KMS-11 (cell line): ENCODE measurements at regions not wholly inside any gene's neighbourhood (a gene's known extent, or its start where the extent isn't known, plus 50 kb on each side); places are given as distances from the start of the nearest gene placed in this dataset.

Experiments used
- H2AFZ ChIP-seq: fragments of 200-600 bp; sonication (generic); 2 replicates; pipeline ENCODE4 v1.6.1; 2016; ENCODE audit warnings: antibody characterized with exemption, mixed run types, low read depth
- H3K27ac ChIP-seq: fragments of 200-600 bp; sonication (generic); 2 replicates; pipeline ENCODE4 v1.6.1; 2016; ENCODE audit warnings: mild to moderate bottlenecking, mixed run types
- H3K27me3 ChIP-seq: fragments of 200-600 bp; sonication (generic); 2 replicates; pipeline ENCODE4 v1.6.1; 2017; ENCODE audit warnings: mild to moderate bottlenecking, low read depth, mixed run types, moderate library complexity; ENCODE audit not compliant: insufficient read depth
- H3K36me3 ChIP-seq: fragments of 200-600 bp; sonication (generic); 2 replicates; pipeline ENCODE4 v1.6.1; 2017; ENCODE audit warnings: mild to moderate bottlenecking, mixed run types; ENCODE audit not compliant: insufficient read depth
- H3K4me1 ChIP-seq: fragments of 200-600 bp; sonication (generic); 2 replicates; pipeline ENCODE4 v1.6.1; 2016; ENCODE audit warnings: mild to moderate bottlenecking, low read depth, mixed run types; ENCODE audit not compliant: poor library complexity, severe bottlenecking
- H3K4me2 ChIP-seq: fragments of 200-600 bp; sonication (generic); 2 replicates; pipeline ENCODE4 v1.7.0; 2016; ENCODE audit warnings: mild to moderate bottlenecking, mixed run types
- H3K4me3 ChIP-seq: fragments of 200-600 bp; sonication (generic); IDR thresholded peaks from 2 replicates; pipeline ENCODE4 v1.6.1; 2017; ENCODE audit warnings: low read depth, low read length, mixed read lengths; ENCODE audit not compliant: insufficient read depth
- H3K79me2 ChIP-seq: fragments of 200-600 bp; sonication (generic); 2 replicates; pipeline ENCODE4 v1.6.1; 2016; ENCODE audit warnings: low read depth, mixed run types; ENCODE audit not compliant: insufficient read depth
- H3K9ac ChIP-seq: fragments of 200-600 bp; sonication (generic); 2 replicates; pipeline ENCODE4 v1.6.1; 2016; ENCODE audit warnings: mild to moderate bottlenecking, mixed run types
- H4K20me1 ChIP-seq: fragments of 200-600 bp; sonication (generic); 2 replicates; pipeline ENCODE4 v1.6.1; 2016; ENCODE audit warnings: mild to moderate bottlenecking, mixed run types; ENCODE audit not compliant: insufficient read depth
- TF ChIP-seq, protein P1 (sequence below): fragments of 200-600 bp; sonication (generic); conservative IDR thresholded peaks from 2 replicates; pipeline ENCODE4 v1.6.1; 2017; ENCODE audit warnings: low read depth, mild to moderate bottlenecking, antibody characterized with exemption, low read length, moderate library complexity, mixed read lengths

DNA sequence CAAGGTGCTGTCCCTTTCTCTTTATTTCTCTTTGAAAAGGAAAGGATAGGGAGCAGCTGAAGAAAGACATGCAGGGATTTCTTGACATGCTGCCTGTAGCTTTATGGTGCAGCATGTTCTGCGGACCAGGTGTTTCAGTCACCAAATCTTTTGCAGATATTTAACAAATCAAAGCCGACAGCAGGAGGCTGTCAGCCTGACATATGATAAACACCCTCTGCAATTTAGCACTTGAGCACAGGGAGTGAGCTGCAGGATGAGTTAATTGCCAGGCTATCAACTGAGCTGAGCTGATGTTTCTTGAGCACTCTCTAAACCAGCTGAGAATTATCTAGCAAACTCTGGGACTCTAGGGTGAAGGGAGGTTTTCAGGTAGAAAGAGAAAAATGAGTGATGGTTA is 212.8 kb upstream of the ATP10B start:
- no peak overlapping the region for H3K4me2 ChIP-seq
- no peaks in the 10 kb centered on the region for H3K36me3 ChIP-seq
- no peaks in the 10 kb centered on the region for H3K4me1 ChIP-seq
- H3K4me3 ChIP-seq, result no peak overlapping the region
- H3K9ac ChIP-seq, result no peak overlapping the region
- H3K27ac ChIP-seq, result no peak overlapping the region
- no peaks in the 10 kb centered on the region for H3K27me3 ChIP-seq
- no peaks in the 10 kb centered on the region for H3K79me2 ChIP-seq
- H4K20me1 ChIP-seq, result no peaks in the 10 kb centered on the region
- no peak overlapping the region for H2AFZ ChIP-seq
- TF ChIP-seq, protein P1, sequence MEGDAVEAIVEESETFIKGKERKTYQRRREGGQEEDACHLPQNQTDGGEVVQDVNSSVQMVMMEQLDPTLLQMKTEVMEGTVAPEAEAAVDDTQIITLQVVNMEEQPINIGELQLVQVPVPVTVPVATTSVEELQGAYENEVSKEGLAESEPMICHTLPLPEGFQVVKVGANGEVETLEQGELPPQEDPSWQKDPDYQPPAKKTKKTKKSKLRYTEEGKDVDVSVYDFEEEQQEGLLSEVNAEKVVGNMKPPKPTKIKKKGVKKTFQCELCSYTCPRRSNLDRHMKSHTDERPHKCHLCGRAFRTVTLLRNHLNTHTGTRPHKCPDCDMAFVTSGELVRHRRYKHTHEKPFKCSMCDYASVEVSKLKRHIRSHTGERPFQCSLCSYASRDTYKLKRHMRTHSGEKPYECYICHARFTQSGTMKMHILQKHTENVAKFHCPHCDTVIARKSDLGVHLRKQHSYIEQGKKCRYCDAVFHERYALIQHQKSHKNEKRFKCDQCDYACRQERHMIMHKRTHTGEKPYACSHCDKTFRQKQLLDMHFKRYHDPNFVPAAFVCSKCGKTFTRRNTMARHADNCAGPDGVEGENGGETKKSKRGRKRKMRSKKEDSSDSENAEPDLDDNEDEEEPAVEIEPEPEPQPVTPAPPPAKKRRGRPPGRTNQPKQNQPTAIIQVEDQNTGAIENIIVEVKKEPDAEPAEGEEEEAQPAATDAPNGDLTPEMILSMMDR, result no peak

DNA sequence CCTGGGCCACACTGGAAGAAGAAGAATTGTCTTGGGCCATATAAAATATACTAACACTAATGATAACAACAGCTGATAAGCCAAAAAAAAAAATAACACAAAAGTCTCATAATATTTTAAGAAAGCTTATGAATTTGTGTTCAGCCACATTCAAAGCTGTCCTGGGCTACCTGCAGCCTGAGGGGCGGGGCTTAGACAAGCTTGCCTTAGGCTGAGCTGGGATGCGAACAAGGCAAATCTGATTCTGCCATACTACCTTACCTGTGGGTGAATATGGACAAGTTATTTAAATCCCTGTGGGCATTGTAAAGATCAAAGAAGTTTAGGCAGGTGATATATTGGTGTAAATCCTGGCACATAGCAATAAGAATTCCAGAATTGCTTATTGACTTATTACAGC is 212.3 kb upstream of the ATP10B start:
- TF ChIP-seq, protein P1, result no peak
- Histone ChIP-seq H3K36me3 (no peaks in the 10 kb centered on the region), H3K4me1 (no peaks in the 10 kb centered on the region), H2AFZ (no peak overlapping the region), H3K27me3 (no peaks in the 10 kb centered on the region), H4K20me1 (no peaks in the 10 kb centered on the region), H3K27ac (no peak overlapping the region), H3K4me3 (no peak overlapping the region), H3K4me2 (no peak overlapping the region), H3K79me2 (no peaks in the 10 kb centered on the region), H3K9ac (no peak overlapping the region)

DNA sequence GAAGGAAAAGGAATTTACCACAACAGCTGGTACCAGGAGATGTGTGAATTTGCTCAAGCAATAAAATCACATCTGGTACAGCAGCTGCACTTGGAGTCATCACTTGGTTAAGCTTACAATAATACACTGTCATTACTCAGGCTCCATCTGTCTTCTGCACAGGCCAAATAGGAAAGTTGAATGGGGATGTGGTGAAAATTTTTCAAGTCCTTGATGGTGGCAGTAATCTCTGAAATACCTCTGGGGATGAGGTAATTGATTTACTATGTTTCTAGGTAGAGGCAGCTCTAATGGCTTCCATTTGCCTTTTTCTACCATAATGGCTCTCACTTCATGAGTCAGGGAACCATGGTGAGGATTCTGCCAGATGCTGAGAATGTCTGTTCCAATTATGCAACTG is 206.8 kb upstream of the ATP10B start:
- Histone ChIP-seq H3K27ac (no peak overlapping the region), H3K27me3 (no peaks in the 10 kb centered on the region), H2AFZ (no peak overlapping the region), H3K4me2 (no peak overlapping the region), H3K4me3 (no peak overlapping the region), H3K36me3 (no peaks in the 10 kb centered on the region), H3K9ac (no peak overlapping the region), H3K79me2 (no peaks in the 10 kb centered on the region), H3K4me1 (no peaks in the 10 kb centered on the region), H4K20me1 (no peaks in the 10 kb centered on the region)
- TF ChIP-seq, protein P1, result no peak

DNA sequence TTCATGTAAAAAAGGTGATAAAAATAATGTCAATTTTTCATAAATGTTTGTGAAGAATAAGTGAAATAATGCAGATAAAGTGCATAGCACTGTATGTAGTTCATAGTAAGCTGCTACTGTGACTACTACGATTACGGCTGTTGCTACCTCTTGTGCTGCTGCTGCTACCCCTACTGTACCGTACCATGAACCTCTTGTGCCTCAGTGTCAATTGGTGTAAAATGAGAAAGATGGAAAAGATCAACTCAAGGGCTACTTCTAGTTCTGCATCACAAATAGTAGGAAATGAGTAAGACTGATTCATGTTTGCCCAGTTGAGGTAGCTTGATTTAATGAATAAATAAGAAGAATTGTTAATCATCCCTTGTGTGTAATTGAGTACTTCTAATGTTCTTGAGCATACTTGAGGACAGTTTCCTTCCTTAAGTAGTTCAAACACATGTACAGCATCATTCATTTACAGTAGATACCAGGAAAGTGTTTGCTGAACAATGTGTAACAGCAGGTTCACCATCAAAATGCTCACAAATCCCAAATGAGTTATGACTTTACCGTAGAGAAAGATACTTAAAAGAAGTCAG is 200.0 kb upstream of the ATP10B start:
- H3K4me3 ChIP-seq, result no peak overlapping the region
- no peaks in the 10 kb centered on the region for H3K36me3 ChIP-seq
- no peak overlapping the region for H3K9ac ChIP-seq
- no peaks in the 10 kb centered on the region for H3K79me2 ChIP-seq
- no peak overlapping the region for H3K4me2 ChIP-seq
- no peak overlapping the region for H2AFZ ChIP-seq
- no peaks in the 10 kb centered on the region for H3K27me3 ChIP-seq
- H4K20me1 ChIP-seq, result no peaks in the 10 kb centered on the region
- H3K4me1 ChIP-seq, result no peaks in the 10 kb centered on the region
- H3K27ac ChIP-seq, result no peak overlapping the region
- TF ChIP-seq, protein P1, result no peak
